Heart left ventricle (tissue), 16 donors: ENCODE measurements at regions not wholly inside any gene's neighbourhood (a gene's known extent, or its start where the extent isn't known, plus 50 kb on each side); places are given as distances from the start of the nearest gene placed in this dataset.

ENCODE experiments used
- ATAC-seq, 4 donors: fragments of 200-7000 bp; cut with Tn5 transposase; one replicate each; pipeline ENCODE4 v1.9.1; 2020 to 2022; ENCODE audit warnings: moderate library complexity in 4 of 4, mild to moderate bottlenecking in 3 of 4, moderate number of reproducible peaks in 1 of 4
- DNase-seq, 5 donors: peaks; one replicate each; pipeline ENCODE4 v3.0.0-alpha.2; 2020
- H3K27ac ChIP-seq, 12 donors: fragments of 200-600 bp; sonication (generic) in 4 of 12; one replicate each; pipeline versions ENCODE4 v1.5.0 to v1.8.0; 2016 to 2022; ENCODE audit warnings: mild to moderate bottlenecking in 2 of 12
- H3K27me3 ChIP-seq, 9 donors: fragments of 200-600 bp; sonication (generic) in 2 of 9; one replicate each; pipeline versions ENCODE4 v1.5.1 to v1.8.0; 2016 to 2022; ENCODE audit warnings: mild to moderate bottlenecking in 3 of 9
- H3K36me3 ChIP-seq, 9 donors: fragments of 200-600 bp; sonication (generic) in 2 of 9; one replicate each; pipeline versions ENCODE4 v1.5.0 to v1.8.0; 2018 to 2022; ENCODE audit warnings: mild to moderate bottlenecking in 2 of 9
- H3K4me1 ChIP-seq, 12 donors: fragments of 200-600 bp; sonication (generic) in 4 of 12; one replicate each; pipeline versions ENCODE4 v1.5.0 to v1.8.0; 2016 to 2022; ENCODE audit warnings: mild to moderate bottlenecking in 3 of 12
- H3K4me3 ChIP-seq, 12 donors: fragments of 200-600 bp; sonication (generic) in 4 of 12; one replicate each; pipeline versions ENCODE4 v1.5.0 to v1.8.0; 2017 to 2022; ENCODE audit warnings: mild to moderate bottlenecking in 9 of 12, moderate library complexity in 4 of 12
- H3K9me3 ChIP-seq, 12 donors: fragments of 200-600 bp; sonication (generic) in 4 of 12; one replicate each; pipeline versions ENCODE4 v1.5.0 to v1.8.0; 2016 to 2022; ENCODE audit warnings: mild to moderate bottlenecking in 1 of 12
- POLR2A ChIP-seq, 2 donors: fragments of 450-650 bp; IDR thresholded peaks; one replicate each; pipeline ENCODE4 v1.6.1; 2017; ENCODE audit warnings: antibody characterized with exemption in 2 of 2, mild to moderate bottlenecking in 2 of 2, moderate library complexity in 2 of 2
- WGBS, 4 donors: extraction: QIAGEN DNeasy Blood & Tissue Kit in 2 of 4; methylation state at CpG; one replicate each; pipeline versions ENCODE4 v1.1.5 to v1.1.7; 2013 to 2018; 5-methylcytosine and 5-hydroxymethylcytosine counted together
- intact Hi-C, 10 donors: fragments of 100-400 bp; cut with DNase I; formaldehyde crosslinking; loops; one replicate each; pipeline versions ENCODE4 v1.11.1 to v1.14.2; 2022
- TF ChIP-seq, protein P1 (sequence below), 12 donors: fragments of 200-600 bp; sonication (generic) in 4 of 12; IDR thresholded peaks; one replicate each; pipeline versions ENCODE4 v1.5.0 to v1.8.0; 2018 to 2022; ENCODE audit warnings: antibody characterized with exemption in 12 of 12, mild to moderate bottlenecking in 5 of 12
- donor health status: ischemic (EF 13 %, LVEDD 7.1; RV severe dilation, severe dysfunction).
- donor health status: healthy with polysubstance abuse.
- donor health status: DM: no; HTN: yes; CAD: no.
- donor health status: DM: no; HTN: no; CAD: no.
- donor health status: ischemic (EF 25% LVEDD 6.9; RV normal size, moderate dysfunction).
- donor health status: ischemic (EF 25% LVEDD 5.7; RV mildly dilated, moderate dysfunction).
- donor health status: healthy.
- donor health status: DM: yes; HTN: yes; CAD: no.
- donor health status: ischemic (EF 35%, LVEDD 5.7; RV mildly dilated, moderate dysfunction).
- donor health status: nonischemic (EF 11% LVEDD 7.7; RV severe dilation, severe dysfunction).
- donor health status: DM: yes; HTN: yes; CAD: no.
- donor health status: PGD.
- donor health status: ischemic (EF 29% LVEDD 5.4; RV normal size, mild dysfunction).
- donor health status: nonischemic (EF 23%, LVEDD 6.1; RV moderate dilation, normal function).

DNA sequence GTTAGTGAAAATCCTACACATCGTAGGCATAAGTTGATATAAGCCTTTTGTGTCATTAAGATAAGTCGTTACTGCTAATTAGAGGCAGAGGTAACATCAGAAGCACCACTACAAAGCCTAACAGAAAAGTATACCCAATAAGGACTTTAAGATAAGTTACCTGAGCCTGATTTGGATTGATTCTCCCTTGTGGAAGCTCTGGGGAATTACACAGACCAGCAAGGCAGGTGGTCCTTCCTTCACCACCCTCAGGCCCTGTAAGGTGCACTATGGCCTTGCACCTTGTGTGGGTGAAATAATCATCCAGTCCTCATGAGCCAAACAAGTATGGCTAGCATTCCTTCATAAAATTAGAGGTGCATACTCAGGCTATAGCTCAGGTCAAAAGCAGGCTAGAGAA is 166.7 kb upstream of the CHRM3 start:
- TF ChIP-seq, protein P1, sequence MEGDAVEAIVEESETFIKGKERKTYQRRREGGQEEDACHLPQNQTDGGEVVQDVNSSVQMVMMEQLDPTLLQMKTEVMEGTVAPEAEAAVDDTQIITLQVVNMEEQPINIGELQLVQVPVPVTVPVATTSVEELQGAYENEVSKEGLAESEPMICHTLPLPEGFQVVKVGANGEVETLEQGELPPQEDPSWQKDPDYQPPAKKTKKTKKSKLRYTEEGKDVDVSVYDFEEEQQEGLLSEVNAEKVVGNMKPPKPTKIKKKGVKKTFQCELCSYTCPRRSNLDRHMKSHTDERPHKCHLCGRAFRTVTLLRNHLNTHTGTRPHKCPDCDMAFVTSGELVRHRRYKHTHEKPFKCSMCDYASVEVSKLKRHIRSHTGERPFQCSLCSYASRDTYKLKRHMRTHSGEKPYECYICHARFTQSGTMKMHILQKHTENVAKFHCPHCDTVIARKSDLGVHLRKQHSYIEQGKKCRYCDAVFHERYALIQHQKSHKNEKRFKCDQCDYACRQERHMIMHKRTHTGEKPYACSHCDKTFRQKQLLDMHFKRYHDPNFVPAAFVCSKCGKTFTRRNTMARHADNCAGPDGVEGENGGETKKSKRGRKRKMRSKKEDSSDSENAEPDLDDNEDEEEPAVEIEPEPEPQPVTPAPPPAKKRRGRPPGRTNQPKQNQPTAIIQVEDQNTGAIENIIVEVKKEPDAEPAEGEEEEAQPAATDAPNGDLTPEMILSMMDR (IDR thresholded peaks at IDR 0.05): no peak
- TF ChIP-seq POLR2A (IDR thresholded peaks at IDR 0.05): no peak
- Histone ChIP-seq H3K4me3 (no peak overlapping the region), H3K27ac (no peak overlapping the region), H3K36me3 (no peaks in the 10 kb centered on the region), H3K9me3 (peaks cover 0 to 39% (median 15%) of the 10 kb centered on the region in 12 donors), H3K4me1 (no peaks in the 10 kb centered on the region), H3K27me3 (no peaks in the 10 kb centered on the region)
- no peak for ATAC-seq
- DNase-seq: no peak
- intact Hi-C loops: no loop called here
- 68 to 71% (median 70%) methylated on average over 2 of the region's 2 CpGs for WGBS, 4 donors

DNA sequence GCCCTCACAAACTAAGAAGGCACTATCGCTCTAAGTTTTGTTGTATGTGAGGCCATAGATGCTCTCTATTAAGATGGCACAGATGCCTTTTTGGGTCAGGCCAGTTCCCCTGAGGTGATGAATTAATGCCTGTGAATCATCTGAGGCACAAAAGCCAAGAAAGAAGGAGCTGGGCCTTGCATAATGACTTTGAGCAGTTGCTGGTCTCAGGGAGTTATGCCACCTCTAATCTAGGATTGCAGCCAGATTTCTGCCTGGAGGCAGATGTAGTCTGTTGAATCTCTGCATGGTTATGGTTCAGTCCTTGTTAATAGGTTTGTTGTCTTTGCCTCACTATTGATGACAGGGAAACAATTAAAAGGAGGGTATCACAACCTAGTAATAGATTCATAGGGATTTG is 168.1 kb upstream of the CHRM3 start:
- WGBS, 4 donors: 92 to 99% (median 95%) methylated on average over 1 of the region's 1 CpG
- DNase-seq: no peak
- H3K4me3 ChIP-seq: no peak overlapping the region
- ATAC-seq: no peak
- no peaks in the 10 kb centered on the region for H3K4me1 ChIP-seq
- H3K27ac ChIP-seq: no peak overlapping the region
- peaks cover 0 to 29% (median 12%) of the 10 kb centered on the region in 12 donors for H3K9me3 ChIP-seq
- no peak for TF ChIP-seq POLR2A (IDR thresholded peaks at IDR 0.05)
- TF ChIP-seq, protein P1 (IDR thresholded peaks at IDR 0.05): no peak
- H3K27me3 ChIP-seq: no peaks in the 10 kb centered on the region
- intact Hi-C loops: no loop called here
- no peaks in the 10 kb centered on the region for H3K36me3 ChIP-seq

DNA sequence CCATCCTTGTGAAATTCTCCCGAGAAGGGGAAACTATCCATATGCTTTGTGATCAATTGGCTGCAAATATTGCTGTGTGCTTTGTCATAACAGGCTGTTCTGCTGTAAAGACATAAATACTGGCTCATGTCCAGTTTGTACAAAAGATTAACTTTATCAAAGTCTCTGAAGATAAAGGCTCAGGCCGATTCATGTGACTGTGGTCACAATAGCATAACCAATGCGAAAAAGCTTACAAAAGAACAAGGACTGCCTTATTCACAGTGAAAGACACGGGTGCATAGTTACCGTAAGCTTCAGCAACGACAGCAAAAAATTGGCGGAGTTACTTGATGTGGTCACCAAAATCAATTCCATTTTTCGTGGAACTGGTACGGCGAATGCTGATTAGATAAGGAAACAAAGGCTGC is 173.6 kb upstream of the CHRM3 start:
- H3K36me3 ChIP-seq: no peaks in the 10 kb centered on the region
- no peak overlapping the region for H3K27ac ChIP-seq
- no peaks in the 10 kb centered on the region for H3K9me3 ChIP-seq
- peaks cover 0 to 4% (median 0%) of the 10 kb centered on the region in 12 donors for H3K4me1 ChIP-seq
- intact Hi-C loops: no loop called here
- WGBS, 4 donors: 22 to 41% (median 26%) methylated on average over 10 of the region's 10 CpGs
- no peaks in the 10 kb centered on the region for H3K27me3 ChIP-seq
- DNase-seq: no peak
- ATAC-seq: no peak
- no peak overlapping the region for H3K4me3 ChIP-seq
- TF ChIP-seq, protein P1 (IDR thresholded peaks at IDR 0.05): no peak
- TF ChIP-seq POLR2A (IDR thresholded peaks at IDR 0.05): no peak

GRCh38 chr1:239209591-239209990 is 176.8 kb upstream of the CHRM3 start:
- Histone ChIP-seq H3K36me3 (no peaks in the 10 kb centered on the region), H3K4me3 (no peak overlapping the region), H3K9me3 (no peaks in the 10 kb centered on the region), H3K27me3 (no peaks in the 10 kb centered on the region), H3K27ac (no peak overlapping the region), H3K4me1 (peaks cover 0 to 4% (median 0%) of the 10 kb centered on the region in 12 donors)
- ATAC-seq: no peak
- intact Hi-C loops: no loop called here
- no peak for DNase-seq
- no peak for TF ChIP-seq POLR2A (IDR thresholded peaks at IDR 0.05)
- TF ChIP-seq, protein P1 (IDR thresholded peaks at IDR 0.05): no peak
- 68 to 84% (median 77%) methylated on average over 1 of the region's 1 CpG for WGBS, 4 donors
